ENCODE measurements at regions not wholly inside any gene's neighbourhood (a gene's known extent, or its start where the extent isn't known, plus 50 kb on each side); places are given as distances from the start of the nearest gene placed in this dataset.

DNA sequence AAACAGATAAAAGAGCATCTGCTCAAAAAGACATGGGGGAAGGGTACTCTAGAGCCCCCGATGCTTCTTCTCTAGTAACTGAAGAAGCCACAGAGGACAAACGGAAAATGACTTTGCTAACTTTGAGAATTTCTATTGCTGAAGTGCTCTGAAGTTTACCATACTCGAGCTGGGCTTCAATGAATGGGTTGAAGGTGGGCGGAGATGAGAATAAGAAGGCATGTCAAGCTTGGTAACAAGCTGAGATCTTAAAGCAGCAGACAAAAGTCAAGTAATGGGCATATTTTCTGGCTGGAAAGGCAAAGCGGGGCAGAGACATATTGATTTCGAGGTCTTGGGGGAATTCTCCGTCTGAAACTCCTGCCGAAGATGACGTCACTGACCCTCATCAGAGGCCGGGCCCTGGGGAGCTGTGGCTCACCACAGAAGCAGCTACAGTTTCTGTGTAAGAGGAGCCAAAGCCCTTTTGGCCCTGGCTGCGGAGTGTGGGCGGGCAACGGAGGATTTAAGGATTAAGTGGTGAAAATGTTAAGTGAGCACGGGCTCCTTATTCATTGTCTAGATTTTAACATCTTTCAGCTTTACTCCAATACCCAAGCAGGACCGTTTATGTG lies 115.8 kb upstream of the SLIT3 start:
- H2BK20ac ChIP-seq (ENCODE audit: low read length) = no peak overlapping the region
- no peak overlapping the region for H3K23ac ChIP-seq (ENCODE audit: insufficient read length)
- CTCF ChIA-PET (ENCODE audit: partially characterized antibody) = interaction anchor here (0.7 to 2.1 kb wide), 5 partner anchors 9 to 885 kb away, joined by 3 to 6 read pairs (median 3); no protein-coding TSS in a partner anchor
- H2AFZ ChIP-seq (ENCODE audit: low read length) = no peak overlapping the region
- H3K4me3 ChIP-seq (ENCODE audit: extremely low read depth in 1 of 4, insufficient read depth in 2 of 4, low read depth in 3 of 4, low read length in 4 of 4) = no peak overlapping the region
- H3K4me2 ChIP-seq (ENCODE audit: insufficient read depth in 1 of 2, low read depth in 2 of 2, low read length in 2 of 2) = no peak overlapping the region
- no peak overlapping the region for H4K8ac ChIP-seq (ENCODE audit: extremely low read depth, insufficient read depth, low read length)
- H3K79me1 ChIP-seq (ENCODE audit: low read depth, low read length) = no peaks in the 10 kb centered on the region
- no peak overlapping the region for H2BK12ac ChIP-seq (ENCODE audit: low read depth, low read length)
- DNase-seq (ENCODE audit: low read depth in 1 of 2, low spot score in 2 of 2) (no peak), FAIRE-seq (no peak)
- no peak overlapping the region for H3K18ac ChIP-seq (ENCODE audit: extremely low read depth, low read length)
- no peak overlapping the region for H3K14ac ChIP-seq (ENCODE audit: insufficient read length)
- no peaks in the 10 kb centered on the region for H4K20me1 ChIP-seq (replicated peaks in 1 of 2; ENCODE audit: control insufficient read depth in 1 of 2, insufficient read depth in 2 of 2, low read length in 2 of 2)
- H3K4ac ChIP-seq (replicated peaks; ENCODE audit: insufficient read length, low read depth, low read length) = no peak overlapping the region
- no peaks in the 10 kb centered on the region for H3K4me1 ChIP-seq (replicated peaks in 1 of 4; ENCODE audit: control insufficient read depth in 3 of 4, insufficient read depth in 4 of 4, low read length in 3 of 4)
- no peak overlapping the region for H3K56ac ChIP-seq (replicated peaks; ENCODE audit: insufficient read length, low read depth, low read length)
- no peak overlapping the region for H3K9ac ChIP-seq (replicated peaks in 1 of 4; ENCODE audit: extremely low read depth in 1 of 4, low read depth in 3 of 4, low read length in 3 of 4)
- H3K79me2 ChIP-seq (ENCODE audit: control insufficient read depth in 1 of 2, insufficient read depth in 2 of 2, low read length in 2 of 2) = no peaks in the 10 kb centered on the region
- no peak overlapping the region for H4K5ac ChIP-seq (ENCODE audit: insufficient read length, low read depth, low read length)
- H2BK15ac ChIP-seq (ENCODE audit: low read length) = no peak overlapping the region
- H3K27me3 ChIP-seq (replicated peaks in 1 of 4; ENCODE audit: control insufficient read depth in 3 of 4, extremely low read depth in 1 of 4, insufficient read depth in 3 of 4, low read length in 3 of 4) = no peaks in the 10 kb centered on the region; a peak in 1 of 7 replicates
- no peaks in the 10 kb centered on the region for H3K9me3 ChIP-seq (ENCODE audit: insufficient read depth in 2 of 2, low read depth in 1 of 2, low read length in 1 of 2)
- no peak overlapping the region for H2BK120ac ChIP-seq (replicated peaks; ENCODE audit: low read depth, low read length)
- no peaks in the 10 kb centered on the region for H3K23me2 ChIP-seq (ENCODE audit: low read depth, low read length)
- H2BK5ac ChIP-seq (ENCODE audit: low read depth, low read length) = no peak overlapping the region
- 95% methylated on average over 15 of the region's 15 CpGs; no CpG with 5 or more reads in 1 of the 2 experiments for WGBS, 2 experiments (ENCODE audit: extremely low coverage in 1 of 2, insufficient coverage in 1 of 2, insufficient read length in 1 of 2, insufficient replicate concordance in 2 of 2, low coverage in 1 of 2, low lambda C conversion rate in 2 of 2, missing lambda C conversion rate in 1 of 2)
- H4K91ac ChIP-seq (replicated peaks; ENCODE audit: insufficient read length, low read length) = no peak overlapping the region
- H3K36me3 ChIP-seq (ENCODE audit: control insufficient read depth in 2 of 4, insufficient read depth in 4 of 4, low read length in 3 of 4) = no peaks in the 10 kb centered on the region
- H3K27ac ChIP-seq (ENCODE audit: low read depth, low read length) = no peak overlapping the region
- no peak overlapping the region for H2AK5ac ChIP-seq (ENCODE audit: low read depth, low read length)
- POLR2A ChIA-PET (ENCODE audit: partially characterized antibody) = no interaction called here
- TF ChIP-seq, protein P1, sequence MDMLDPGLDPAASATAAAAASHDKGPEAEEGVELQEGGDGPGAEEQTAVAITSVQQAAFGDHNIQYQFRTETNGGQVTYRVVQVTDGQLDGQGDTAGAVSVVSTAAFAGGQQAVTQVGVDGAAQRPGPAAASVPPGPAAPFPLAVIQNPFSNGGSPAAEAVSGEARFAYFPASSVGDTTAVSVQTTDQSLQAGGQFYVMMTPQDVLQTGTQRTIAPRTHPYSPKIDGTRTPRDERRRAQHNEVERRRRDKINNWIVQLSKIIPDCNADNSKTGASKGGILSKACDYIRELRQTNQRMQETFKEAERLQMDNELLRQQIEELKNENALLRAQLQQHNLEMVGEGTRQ (IDR thresholded peaks at IDR 0.05; ENCODE audit: low read length) = no peak
- TF ChIP-seq BRCA1 (IDR thresholded peaks at IDR 0.05; ENCODE audit: low read depth, low read length) (no peak), POU5F1 (IDR thresholded peaks at IDR 0.05; ENCODE audit: low read depth, low read length) (no peak), POLR2AphosphoS5 (IDR thresholded peaks at IDR 0.05; ENCODE audit: low read depth, low read length) (no peak), RNF2 (IDR thresholded peaks at IDR 0.05; ENCODE audit: borderline replicate concordance, low read depth, low read length, missing control alignments, poor library complexity, severe bottlenecking) (no peak), SP2 (IDR thresholded peaks at IDR 0.05; ENCODE audit: low read length) (no peak), RBBP5 (IDR thresholded peaks at IDR 0.05; ENCODE audit: borderline replicate concordance, low read depth, low read length) (no peak), EZH2 (IDR thresholded peaks at IDR 0.05; ENCODE audit: low read depth, low read length, severe bottlenecking) (no peak)
- TF ChIP-seq, protein P2, sequence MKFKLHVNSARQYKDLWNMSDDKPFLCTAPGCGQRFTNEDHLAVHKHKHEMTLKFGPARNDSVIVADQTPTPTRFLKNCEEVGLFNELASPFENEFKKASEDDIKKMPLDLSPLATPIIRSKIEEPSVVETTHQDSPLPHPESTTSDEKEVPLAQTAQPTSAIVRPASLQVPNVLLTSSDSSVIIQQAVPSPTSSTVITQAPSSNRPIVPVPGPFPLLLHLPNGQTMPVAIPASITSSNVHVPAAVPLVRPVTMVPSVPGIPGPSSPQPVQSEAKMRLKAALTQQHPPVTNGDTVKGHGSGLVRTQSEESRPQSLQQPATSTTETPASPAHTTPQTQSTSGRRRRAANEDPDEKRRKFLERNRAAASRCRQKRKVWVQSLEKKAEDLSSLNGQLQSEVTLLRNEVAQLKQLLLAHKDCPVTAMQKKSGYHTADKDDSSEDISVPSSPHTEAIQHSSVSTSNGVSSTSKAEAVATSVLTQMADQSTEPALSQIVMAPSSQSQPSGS (IDR thresholded peaks at IDR 0.05; ENCODE audit: low read length) = no peak
- TF ChIP-seq, protein P3, sequence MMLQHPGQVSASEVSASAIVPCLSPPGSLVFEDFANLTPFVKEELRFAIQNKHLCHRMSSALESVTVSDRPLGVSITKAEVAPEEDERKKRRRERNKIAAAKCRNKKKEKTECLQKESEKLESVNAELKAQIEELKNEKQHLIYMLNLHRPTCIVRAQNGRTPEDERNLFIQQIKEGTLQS (IDR thresholded peaks at IDR 0.05; ENCODE audit: insufficient read depth, low read depth, low read length) = no peak

Data from H1 (cell line).